D341Med (cell line): ENCODE measurements at regions not wholly inside any gene's neighbourhood (a gene's known extent, or its start where the extent isn't known, plus 50 kb on each side); places are given as distances from the start of the nearest gene placed in this dataset.
A peak's percentile ranks its signal among the peaks of the same experiment; 100 is the strongest.
"Not testable (repeated sequence)": the region's sequence is repeated elsewhere in the genome, so short reads cannot be mapped to it uniquely, and the experiment has no call there.

Experiments used
- DNase-seq: peaks from one replicate; pipeline ENCODE4 v3.0.0; 2012; ENCODE audit warnings: low spot score

DNA sequence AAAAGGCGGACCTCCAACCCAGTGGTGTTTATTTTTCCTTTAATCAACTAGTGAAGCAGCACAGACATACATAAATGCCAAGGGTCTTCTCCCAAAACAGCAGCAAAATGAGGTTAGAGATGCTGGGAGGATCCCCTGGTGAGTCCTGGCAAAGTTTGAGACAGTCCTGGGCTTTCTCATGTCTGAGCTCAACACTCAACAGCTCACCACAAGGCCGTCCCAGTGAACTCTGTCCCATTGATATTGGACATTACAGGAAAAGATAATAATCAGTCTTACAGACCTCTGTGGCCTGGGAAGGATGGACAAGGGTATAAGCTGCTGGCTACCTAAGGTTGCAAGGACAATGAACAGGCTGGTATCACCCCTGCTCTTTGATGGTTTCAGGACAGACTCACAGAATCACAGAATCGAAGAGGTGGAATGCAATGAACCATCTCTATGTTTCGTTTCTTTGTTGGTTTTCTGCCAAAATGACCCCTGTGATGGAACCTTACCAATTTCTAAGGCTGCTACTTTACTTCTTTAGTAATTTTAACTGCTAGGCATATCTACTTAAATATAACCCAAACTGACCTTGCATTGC lies 551.8 kb downstream of the RAB28 start:
- no peak for DNase-seq

DNA sequence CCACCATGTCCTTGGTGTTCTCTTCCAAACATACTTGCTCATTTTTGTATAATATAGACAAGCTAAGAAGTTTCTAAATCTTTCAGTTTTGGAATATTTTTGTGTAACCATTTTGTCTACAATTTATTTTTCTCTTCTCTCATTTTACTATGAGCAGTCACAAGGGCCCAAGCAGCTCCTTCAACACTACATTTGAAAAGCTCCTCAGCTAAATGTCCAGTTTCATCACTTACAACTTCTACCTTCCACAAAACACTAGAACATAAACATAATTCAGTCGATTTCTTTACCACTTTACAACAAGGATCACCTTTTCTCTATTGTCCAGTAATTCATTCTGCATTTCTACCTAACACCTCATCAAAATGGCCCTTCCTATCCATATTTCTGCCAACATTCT lies 554.4 kb downstream of the RAB28 start:
- no peak for DNase-seq

DNA sequence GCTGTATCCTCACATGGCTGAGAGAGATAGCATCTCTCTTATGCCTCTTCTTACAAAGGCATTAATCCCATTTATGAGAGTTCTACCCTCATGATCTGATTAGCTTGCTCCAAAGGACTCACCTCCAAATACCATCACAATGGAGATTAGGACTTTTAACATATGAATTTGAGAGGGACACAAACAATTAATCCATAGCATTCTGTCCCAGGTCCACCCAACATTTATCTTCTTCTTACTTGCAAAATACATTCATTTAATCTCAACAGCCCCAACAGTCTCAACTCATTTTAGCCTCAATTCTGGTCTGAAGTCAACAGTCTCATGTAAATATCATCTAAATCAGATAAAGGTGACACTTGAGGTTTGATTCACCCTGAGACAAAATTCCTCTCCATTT lies 555.4 kb downstream of the RAB28 start:
- DNase-seq, result no peak

- no peak for DNase-seq
Measured at GRCh38 chr4:12926189-12927066, 557.7 kb downstream of the RAB28 start.

- DNase-seq, result no peak
Measured at GRCh38 chr4:12924728-12925320, 559.3 kb downstream of the RAB28 start.

DNA sequence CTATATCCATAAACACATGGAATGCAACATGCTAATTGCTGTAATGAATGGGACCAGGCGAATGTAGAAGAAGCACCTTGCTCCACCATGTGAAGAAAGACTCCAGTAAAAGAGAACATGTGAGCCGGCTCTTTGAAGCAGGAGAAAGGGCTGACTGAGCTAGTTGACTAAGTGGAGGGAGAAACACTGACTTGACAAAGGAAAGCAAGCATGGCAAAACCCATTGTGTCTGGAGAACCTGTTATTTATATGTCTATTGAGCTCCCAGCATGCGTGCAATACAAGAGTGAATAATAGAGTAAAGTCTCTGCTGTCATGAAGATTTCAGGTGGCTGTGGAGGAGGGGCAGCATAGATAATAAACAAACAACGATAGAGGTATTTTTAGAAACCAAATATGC lies 559.9 kb downstream of the RAB28 start:
- no peak for DNase-seq

DNA sequence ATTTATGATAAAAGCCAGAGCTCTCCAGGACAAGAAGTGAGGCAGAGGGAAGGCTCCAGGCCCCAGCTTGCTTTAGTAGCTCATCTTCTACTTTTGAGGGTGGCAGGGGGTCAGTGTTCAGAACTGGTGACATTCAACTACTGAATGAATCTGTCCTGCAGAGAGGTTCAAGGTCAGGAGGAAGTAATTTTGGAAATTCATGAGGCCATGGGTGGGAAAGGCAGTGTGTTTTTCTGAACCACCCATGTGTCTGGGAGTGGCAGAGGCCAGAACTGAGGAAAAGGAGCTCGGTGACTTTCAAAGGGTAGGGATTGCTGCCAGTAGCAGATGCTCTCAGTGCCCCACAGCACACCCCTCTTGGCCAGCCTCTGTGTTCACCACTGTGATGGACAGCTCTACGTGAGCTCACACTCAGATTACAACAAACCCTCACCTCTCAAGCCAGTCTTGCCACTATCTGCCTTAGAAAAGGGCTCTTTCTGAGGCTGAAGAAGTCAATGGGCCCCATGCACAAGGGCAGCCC lies 571.2 kb downstream of the RAB28 start:
- no peak for DNase-seq

GRCh38 chr4:12911750-12912358 lies 572.3 kb downstream of the RAB28 start:
- no peak for DNase-seq

DNA sequence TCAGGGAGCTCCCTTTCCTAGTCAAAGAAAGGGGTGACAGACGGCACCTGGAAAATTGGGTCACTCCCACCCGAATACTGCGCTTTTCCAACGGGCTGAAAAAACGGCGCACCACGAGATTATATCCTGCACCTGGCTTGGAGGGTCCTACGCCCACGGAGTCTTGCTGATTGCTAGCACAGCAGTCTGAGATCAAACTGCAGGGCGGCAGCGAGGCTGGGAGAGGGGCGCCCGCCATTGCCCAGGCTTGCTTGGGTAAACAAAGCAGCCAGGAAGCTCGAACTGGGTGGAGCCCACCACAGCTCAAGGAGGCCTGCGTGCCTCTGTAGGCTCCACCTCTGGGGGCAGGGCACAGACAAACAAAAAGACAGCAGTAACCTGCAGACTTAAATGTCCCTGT lies 580.5 kb downstream of the RAB28 start:
- not testable (repeated sequence) for DNase-seq

DNA sequence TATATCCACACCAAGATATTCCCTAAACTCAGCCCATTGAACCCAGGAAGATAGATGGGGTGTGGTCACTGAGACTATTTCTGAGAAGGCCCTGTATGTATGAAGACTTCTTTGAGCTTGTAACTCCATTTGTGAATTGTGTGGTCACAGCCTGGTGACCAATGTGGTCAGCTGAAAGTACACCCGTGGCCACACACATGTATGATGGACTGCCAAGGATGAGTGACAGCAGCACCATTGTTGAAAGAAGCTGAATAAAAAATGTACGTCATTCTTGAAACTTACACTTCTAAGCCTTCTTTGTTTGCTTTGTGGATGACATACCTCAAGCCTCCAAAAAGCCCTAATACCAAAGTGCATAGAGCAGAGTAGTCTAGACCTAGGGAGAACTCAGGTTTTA lies 581.4 kb downstream of the RAB28 start:
- no peak for DNase-seq

DNA sequence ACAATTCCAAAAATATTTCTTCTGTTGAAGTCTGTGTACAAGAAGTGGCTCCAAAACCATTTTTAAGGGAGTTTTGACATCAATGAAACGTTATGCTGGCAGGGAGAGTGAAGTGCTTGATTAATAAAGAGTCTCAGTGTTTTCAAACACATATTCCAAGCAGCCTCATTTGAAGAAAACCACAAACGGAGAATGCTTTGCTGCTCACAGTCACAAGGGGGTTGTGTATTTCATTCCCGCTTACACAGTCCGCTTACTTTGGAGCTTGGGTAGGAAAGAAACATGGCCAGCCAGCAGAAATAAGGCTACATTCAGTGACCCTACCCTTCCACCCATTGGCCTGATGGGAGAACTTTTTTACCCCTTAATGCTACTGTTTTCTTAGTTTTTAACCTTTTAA lies 586.2 kb downstream of the RAB28 start:
- no peak for DNase-seq

- no peak for DNase-seq
Measured at GRCh38 chr4:12894062-12894461, 590.1 kb downstream of the RAB28 start.

DNA sequence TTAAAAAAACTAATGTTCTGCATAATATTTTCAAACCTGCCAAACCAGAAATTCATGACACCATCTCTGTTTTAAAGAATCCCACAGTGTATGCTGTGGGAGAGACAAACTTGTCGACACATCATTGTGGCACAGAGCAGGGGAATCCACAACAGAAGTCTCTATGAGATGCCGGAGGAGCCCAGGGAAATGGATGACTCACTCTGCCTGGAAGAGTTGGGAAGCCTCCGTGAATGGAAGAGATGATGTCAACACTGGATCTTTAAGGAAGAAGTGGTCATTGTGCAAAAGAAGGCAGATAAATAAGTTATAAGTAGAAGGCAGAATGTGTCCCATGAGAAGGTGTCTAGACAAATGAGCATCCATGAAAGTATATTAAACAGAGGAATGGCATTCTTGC lies 595.1 kb downstream of the RAB28 start:
- no peak for DNase-seq

- peak; percentile 69 for DNase-seq
Measured at GRCh38 chr4:12884846-12885796, 599.0 kb downstream of the RAB28 start.

GRCh38 chr4:12881945-12882584 lies 602.1 kb downstream of the RAB28 start:
- DNase-seq, result no peak

DNA sequence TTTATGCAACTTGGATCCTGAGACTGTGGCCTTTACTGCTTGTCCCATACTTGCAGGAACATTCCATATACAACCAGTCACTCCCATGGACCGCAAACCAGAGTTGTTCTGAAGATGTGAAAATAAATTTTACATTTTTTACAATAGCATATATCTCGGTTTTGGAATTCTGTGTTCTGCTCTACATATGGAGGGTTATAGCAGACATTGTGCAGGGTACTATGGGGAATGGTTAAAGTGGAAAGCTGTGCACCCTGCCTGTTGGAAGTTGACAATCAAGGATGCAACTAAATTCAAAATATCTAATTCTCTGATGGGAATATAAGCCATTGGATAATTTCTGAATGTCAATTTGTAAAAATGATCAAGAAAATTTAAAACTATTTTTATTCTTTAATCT lies 603.3 kb downstream of the RAB28 start:
- DNase-seq, result no peak

GRCh38 chr4:12879496-12879895 lies 604.6 kb downstream of the RAB28 start:
- DNase-seq, result no peak

DNA sequence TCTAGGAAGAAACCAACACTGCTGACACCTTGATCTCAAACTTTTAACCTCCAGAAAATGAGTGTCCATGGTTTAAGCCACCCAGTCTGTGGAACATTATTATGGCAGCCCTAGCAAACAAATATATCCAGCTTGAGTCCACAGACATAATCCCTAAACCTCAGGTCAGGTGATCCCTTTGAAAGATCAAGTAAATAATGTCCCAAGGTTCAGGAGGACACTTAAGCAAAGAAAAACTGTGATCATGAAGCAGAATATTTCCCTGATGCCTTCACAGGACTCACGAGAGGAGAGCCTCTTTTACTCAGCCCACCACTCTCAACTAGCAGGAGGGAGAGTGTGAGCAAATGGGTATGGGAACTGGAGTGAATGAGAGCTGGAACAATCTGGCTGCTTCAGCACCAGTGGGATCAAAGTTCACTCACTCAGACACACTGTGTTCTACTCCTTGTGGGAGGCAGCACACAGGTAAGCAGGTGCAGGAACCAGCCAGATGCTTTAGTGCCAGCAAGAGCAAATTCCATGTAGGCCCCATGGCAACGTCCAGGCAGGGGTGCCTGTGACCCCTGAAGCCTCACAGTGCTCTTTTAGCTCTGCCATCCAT lies 608.4 kb downstream of the RAB28 start:
- no peak for DNase-seq

DNA sequence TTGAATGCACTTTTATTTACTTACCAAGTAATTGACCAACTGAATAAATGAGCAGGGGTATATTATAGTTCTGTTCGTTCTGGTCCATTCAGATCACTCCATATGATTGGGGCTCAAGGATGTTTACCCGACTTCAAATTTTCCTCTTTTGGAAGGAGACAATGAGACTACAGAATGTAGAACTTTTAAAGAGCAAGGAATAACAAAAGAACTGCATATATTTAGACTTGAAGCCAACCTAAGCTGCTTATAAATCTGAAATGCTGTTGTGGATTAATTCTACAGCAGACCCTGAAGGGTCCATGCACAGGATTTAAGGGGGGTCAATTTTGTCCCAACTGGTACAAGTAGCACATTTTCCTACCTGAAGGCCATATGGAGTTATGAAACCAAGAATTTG lies 610.8 kb downstream of the RAB28 start:
- DNase-seq, result no peak

DNA sequence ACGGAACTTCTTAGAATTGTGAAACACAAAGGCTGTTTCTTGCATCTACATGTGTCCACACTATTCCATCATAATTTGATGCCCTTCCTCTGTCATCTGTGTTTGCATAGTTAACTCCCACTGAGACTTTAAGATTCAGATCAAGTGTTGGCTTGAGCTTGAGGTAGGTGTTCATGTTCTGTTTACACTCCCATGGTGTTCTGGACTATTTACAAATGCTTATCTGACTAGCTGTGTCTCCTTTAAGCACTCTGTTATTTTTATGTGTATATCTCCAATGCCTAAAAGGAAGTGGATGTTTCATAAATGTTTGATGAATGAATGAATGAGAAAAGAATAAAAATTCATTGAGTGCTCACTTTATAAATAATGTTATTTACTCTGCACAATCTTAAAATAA lies 622.7 kb downstream of the RAB28 start:
- DNase-seq, result no peak
